GM19240 (cell line): ENCODE measurements at regions not wholly inside any gene's neighbourhood (a gene's known extent, or its start where the extent isn't known, plus 50 kb on each side); places are given as distances from the start of the nearest gene placed in this dataset.

Experiments used
- DNase-seq: peaks from one replicate; pipeline ENCODE4 v3.0.0; 2011; ENCODE audit warnings: low spot score; ENCODE audit not compliant: insufficient read length

DNA sequence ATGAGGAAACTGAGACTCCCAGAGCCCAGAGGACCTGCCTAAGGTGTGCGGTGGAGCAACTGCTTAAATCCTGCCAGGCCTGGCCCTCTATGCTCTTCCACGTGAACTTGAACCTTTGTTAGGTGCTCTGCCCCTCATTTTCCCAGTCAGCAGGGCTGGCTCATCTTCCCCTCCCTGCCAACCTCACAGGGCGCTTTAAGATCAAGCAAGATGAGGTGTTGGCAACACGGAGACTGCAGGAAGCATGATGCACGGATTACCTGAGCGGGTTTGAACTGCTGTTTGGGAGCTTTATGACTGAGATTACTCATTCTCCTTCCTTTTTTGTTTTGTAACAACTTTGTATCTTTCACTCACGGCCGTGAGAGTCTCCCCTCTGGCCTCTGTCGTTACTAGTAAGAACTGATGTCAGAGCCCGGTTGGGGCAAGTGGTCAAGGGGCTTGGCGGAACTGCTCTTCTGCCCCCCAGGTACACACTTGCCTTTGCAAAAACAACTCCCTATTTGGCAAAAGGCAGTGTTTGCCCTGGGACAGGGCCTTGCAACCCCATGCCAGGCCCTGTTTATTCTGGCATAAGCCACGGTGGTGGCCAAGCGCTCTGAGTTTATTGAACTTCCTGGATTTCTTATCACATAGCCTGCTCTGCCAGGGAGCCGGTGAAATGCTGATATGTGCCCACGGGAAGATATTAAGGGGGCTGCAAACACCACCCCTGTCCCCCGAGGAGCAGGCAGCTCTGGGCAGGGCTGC, 127.8 kb downstream of the INHBB start:
- no peak for DNase-seq

DNA sequence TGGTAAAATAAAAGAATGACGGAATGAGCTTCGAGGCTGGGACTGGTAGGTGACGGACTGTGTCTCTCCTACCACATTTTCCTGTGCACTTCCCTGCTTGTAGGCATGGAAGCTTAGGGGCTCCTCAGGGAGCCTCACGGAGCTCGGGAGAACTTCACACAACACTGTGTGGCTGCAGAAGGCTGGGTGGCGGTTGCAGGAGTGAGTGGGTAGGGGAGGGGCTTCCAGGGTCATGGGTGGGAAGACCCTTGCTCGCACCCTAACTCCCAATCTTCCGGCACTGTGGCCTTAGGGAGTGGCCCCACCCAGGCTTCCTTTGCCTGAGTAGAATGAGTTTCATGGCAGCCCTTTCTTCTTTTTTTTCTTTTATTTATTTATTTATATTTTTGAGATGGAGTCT, 128.6 kb downstream of the INHBB start:
- no peak for DNase-seq

DNA sequence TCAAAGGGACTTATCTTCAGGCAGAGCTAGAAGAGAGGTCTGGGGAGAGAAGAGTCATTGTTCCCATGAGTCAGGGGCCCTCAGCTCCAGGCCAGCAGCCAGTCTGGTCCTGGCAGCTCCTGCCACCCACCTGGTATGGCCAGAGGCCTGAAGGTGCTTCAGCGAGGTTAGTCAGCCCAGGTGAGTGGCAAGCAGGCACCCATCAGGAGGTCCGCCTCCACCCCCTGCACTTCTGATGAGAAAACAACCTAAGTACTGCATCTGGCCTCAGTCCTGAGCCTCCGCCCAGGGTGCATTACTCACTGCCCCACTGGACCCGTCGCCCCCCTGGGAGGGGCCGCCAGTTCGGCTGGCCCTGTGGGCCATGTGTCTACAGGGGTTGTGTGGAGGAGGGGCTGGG, 130.2 kb downstream of the INHBB start:
- DNase-seq: no peak

DNA sequence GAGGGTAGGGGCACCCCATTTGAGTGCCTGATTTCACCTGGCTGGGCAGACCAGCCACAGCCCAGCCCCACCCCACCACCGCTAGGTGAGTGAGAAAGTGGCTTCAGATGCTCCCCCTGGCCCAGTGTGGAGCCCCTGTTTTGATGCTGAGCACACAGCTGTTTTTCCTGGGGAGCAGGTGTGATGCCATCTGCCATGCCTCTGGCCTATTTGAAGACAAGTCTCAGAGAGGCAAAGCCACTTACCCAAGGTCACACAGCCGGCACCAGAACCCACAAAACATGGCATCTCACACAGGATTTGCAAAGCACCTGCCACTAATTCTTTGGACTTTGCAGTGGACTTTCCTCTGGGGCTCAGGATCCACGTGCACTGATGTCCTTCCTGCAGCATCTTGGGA, 131.3 kb downstream of the INHBB start:
- no peak for DNase-seq

DNA sequence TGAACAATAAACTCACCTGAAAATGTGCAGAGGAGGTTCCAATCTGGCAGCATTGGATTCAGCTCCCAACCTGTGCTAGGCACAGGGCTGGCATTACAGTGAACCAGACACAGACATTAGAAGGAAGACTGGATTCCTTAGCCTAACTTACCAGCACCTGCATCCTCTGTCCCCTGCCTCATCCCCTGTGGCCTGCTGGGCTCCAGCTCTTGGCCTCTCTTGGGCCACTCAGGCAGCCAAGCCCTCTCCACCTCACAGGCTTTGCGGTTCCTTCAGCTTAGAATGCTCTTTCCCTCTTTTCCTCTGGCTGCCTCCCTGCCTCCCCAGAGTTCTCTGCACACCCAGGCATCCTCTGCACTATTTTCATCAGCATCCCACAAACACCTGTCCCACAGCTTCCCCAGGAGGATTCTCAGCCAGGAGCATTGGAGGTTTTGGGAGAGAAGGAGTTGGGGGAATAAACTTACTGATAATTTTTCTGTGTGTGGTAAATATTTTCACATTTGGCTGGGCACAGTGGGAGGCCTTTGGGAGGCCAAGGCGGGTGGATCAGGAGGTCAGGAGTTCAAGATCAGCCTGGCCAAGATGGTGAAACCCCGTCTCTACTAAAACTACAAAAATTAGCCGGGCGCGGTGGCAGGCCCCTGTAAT, 132.0 kb downstream of the INHBB start:
- DNase-seq: no peak

DNA sequence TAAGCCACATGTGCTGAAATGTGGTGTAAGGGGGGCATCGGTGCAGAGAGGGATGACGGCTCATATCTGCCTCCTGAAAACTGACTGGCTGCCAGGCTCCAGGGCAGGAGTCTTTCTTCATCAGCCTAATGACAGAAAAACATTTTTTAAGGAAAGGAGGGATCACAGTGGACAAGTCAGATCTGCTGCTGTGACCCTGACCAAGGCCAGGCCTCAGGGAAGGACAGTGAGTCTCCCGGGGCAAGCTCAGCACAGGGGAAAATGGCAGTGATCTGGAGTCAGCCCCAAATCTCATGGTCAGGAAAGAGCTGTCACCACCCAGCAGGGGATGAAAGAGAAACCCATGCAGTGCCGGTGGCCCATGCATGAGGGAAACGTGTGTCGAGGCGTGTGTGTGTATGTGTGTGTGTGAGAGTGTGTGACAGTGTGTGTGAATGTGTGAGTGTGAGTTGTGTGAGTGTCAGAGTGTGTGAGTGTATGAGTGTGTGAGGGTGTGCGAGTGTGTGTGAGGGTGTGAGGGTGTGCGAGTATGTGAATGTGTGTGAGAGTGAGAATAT, 134.5 kb downstream of the INHBB start:
- no peak for DNase-seq

DNA sequence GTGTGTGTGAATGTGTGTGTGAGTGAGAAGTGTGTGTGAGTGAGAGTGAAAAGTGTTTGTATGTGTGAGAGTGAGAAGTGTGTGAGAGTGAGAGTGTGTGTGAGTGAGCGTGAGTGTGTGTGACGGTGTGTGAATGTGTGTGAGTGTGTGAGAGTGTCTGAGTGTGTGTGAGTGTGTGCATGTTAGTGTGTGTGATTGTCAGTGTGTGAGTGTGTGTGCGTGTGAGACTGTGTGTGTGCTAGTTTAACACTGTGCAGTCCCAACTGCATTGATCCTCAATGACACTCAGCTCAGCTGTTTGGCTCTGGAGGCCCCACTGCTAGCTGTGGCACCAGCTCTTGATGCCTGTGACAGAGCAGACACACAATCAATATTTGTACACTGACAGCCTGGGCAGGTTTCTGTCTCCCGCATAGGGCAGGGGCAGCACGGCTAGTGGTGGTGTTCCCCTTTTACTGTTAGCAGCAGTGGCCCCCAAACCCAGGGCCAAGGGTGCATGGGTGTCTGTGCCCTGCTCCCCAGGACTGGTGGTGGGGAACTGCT, 135.0 kb downstream of the INHBB start:
- no peak for DNase-seq

DNA sequence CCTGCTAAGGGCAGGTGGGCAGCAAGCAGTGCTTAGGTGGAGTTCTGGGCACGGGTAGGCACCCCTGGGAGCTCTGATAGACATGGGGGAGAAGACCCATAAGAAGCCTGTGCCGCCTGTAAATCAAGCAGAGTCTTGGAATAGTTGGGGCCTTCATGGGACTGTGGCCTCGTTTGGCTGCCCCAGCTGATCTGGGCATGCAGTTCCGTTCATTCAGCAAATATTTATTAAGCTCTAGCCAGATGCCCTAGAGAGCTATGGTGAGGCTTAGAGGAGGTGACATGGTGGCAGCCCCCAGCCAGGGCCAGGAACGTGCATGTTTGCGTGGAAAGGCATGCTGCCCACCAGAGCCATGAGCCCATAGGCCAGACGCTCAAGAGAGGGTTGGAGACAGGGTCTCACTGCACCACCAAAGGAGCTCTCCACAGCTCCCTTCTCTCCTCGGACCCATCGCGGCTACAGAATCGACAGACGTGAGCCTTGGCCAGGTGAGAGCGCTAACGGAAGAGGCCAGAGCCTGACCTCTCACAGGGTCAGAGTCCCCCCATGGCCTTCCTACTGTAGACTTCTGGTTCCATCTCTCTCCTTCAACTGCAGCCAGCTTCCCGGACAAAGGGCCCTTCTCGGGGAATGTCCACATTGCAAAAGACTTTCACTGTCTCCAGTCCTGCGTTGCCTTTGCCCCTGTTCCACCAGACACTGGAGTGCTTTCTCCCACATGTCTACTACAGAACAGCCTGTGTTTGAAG, 135.7 kb downstream of the INHBB start:
- DNase-seq: no peak

DNA sequence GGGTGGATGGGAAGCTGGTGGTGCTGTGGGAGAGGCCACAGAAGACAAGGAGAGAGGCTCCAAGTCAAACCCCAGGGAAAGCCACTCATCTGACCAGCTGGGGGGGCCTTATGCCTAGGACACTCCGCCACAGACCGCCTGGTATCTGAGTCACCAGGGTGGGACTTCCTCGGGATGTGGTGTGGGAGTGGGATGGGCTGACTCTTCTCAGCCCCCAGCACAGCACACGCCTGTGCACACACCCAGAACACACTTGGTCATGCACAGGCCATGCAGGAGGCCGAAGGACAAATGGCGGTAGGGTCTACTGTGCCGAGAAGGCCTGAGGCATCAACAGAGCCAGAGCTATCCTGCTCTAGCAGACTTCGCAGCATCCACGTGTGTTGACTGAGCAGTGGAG, 136.4 kb downstream of the INHBB start:
- DNase-seq: no peak

DNA sequence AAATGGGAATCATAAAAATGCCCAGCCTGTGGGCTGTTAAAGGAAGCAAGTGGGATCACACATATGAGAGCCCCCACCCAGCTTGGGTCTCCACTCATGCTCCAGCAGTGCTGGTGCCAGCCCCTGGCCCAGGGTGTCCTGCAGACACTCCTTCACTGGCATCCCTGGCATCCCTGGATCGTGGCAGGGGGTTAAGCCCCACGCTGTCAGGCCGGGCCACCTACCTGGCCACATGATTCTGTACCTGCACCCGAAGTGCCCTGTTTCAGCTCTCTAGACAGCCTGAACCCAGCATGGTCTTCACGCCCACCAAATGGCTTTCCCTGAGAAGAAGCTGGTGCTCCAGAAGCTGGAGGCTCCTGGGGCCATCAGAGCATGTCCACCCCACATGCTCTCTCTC, 137.4 kb downstream of the INHBB start:
- no peak for DNase-seq

DNA sequence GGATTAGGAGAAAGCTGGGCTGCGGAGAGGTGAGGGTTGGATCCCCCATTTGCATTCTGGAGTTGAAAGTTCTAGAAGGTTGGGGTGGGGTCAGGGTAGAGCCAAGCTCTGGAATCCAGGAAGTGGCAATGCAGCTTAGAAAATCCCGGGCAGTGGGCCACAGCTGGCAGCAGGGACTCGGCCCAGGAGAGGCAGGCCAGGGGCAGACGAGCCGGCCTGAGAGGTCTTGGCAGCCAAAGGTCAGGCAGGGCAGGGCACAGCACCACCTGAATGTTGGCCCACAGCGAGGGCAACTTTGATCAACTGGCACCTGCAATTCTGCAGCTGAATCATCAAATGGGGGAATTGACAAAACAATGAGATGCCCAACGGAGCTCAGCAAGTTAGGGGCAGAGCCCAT, 139.2 kb downstream of the INHBB start:
- no peak for DNase-seq

DNA sequence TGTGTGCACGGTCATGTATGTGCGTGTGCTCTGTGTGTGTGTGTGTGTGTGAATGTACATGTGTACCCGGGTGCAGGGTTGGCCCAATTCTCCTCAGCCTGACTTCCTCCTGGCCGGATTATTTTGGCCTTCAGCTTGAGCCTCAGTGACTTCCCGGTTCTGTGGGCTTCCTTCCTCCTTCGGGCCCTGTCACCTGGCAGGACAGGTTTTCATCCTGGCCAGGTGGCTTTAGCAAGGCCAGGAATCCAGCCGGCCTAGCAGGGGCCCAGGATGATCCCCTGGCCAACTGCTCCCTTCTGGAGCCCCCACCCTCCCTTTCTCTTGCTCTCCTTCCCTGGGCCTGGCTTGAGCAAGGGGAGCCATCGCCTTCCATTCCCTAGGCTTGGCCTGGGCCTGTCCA, 140.5 kb downstream of the INHBB start:
- DNase-seq: no peak

DNA sequence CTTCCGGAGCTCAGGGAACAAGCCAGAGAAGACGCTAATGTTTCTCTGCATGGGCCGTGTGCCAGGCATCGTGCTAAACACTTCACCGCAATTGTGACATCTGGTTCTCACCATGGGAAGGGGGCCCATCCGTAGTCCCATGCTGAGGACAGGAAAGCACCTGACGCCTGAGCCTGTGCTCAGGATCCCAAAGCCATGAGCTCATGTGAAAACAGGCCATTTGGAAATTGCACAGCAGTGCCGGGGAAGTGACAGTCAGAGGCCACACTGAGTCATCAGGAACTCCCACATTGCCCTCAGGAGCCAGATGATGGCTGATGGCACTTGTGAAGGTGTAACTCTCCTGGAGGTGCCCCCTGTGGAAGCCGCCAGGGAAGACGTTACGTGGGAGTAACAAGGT, 141.0 kb downstream of the INHBB start:
- no peak for DNase-seq

DNA sequence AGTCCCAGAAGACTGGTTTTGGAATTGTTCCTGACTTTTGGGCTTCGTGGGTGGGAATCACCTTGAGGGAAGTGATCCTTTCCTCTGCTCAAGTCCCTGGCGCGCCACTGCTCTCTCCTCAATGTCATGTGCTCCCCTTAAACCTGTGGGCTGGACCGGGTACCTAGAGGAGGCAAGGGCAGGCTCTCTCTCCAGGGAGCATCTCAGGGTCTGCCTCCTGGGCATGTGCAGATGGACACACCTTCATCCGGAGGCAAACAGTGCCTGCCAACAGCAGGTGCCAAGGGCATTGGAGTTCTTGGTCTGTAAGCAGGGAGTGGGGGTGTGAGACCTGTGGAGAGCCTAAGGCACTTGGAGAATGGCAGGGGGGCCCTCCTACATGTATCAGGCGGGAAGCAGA, 142.6 kb downstream of the INHBB start:
- DNase-seq: no peak

DNA sequence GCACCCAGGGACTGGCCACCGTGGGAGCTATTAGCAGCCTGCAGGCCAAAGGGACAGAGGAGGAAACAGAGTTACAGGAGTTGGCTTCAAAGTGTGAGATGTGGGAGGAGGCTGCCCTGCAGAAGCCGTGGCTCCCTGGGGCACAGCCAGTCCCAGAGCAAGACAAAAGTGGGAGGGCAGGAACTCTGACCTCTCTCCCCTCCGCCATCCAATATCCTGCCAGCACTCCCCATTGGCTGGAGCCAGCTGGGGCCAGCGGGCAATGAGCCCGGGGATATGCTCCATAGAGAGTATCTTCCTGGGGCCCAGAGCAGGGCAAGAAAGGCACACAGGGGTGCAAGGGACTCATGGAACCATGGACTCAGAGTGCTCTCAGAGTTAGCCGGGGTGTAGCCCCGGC, 143.1 kb downstream of the INHBB start:
- DNase-seq: no peak

DNA sequence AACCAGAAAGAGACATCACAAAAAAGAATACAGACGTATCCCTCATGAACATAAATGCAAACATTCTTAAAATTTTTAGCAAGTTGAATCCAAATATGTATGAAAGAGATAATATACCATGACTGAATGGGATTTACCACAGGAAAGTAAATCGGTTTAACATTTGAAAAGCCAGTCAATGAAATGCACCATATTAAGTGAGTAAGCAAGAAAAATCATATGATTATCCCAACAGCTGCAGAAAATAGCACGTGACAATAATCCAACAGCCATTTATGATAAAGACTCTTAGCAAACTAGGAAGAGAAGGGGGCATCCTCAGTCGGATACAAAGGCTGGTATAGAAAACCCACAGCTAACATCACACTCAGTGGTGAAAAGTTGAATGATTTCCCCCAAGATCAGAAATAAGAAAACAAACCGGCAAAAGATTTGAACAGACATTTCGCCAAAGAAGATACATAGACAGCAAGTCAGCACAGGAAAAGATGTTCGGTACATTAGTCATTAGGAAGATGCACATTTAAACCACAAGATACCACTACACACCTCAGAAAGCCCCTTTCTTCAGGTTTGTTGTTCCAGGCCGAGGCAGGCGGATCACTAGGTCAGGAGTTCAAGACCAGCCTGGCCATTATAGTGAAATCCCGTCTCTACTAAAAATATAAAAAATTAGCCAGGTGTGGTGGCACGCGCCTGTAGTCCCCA, 144.3 kb downstream of the INHBB start:
- DNase-seq: no peak

DNA sequence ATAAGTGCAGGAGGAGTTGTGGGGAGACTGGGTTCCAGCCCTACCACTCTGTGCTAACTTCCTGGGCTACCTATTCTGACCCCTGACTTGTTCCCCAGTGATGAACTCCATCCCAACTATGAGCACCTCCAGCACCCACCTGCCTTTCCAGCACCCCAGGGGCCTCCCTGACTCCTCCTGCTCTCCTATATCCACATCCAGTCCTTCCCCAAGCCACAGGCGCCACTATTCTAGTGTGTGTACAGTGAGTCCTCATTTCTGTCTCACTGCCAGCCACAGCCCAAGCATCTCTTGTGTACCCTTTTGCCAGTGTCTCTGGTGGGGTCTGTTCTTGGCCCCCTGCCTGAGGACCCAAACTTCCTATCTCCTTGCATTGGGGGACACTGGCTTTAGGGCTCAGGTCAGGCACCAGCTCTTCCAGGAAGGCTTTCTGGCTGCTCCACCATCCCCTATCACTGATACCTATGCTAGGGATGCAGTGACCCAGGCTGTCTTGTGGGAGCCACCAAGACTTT, 145.2 kb downstream of the INHBB start:
- DNase-seq: no peak

DNA sequence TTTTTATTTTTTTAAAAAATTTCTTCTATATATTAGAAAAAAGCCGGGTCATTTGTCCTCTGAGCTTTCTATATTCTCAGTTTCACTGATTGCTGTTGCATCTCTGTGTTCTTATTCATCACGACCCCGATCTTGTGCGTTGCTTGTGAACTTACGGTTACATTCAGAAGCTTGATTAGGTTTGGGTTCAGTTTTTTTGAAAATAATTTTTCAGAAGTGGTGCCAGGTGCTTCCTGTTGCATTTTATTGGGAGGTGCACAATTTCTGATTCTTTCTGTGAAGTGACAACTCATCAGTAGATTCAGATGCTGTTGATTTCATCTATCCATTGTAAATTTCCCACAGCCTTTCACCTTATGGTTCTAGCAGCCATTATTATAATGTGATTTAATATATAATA, 147.3 kb downstream of the INHBB start:
- DNase-seq: no peak

DNA sequence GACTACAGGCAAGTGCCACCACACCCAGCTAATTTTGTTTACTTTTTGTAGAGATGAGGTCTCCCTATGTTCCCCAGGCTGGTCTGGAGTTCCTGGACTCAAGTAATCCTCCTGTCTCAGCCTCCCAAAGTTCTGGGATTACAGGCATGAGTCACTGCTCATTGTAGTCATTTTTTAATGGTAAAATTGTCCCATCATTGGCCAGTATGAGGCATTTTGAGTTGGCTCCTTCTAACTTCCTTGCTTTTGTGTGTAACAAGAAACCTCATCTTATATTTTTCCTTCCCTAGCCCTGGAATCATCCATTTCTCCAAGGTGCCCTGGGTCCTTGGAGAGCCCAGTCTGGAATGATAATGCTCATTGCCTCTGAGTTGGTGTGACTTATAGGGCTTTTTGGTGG, 148.5 kb downstream of the INHBB start:
- no peak for DNase-seq

DNA sequence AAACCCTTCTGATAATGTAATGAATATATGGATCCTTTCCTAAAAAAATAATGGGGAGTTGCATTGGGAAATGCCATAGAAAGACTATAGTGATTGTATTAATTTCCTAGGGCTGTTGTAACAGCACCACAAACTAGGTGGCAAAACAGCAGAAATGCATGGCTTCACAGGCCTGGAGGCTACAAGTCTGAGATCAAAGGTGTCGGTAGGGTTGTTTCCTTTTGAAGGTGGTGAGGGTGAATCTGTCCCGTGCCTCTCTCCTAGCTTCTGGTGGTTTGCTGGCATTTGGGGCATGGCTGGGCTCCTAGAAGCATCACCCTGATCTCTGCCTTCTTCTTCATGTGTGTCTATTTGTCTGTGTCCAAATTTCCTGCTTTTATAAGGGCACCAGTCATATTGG, 149.7 kb downstream of the INHBB start:
- DNase-seq: no peak

DNA sequence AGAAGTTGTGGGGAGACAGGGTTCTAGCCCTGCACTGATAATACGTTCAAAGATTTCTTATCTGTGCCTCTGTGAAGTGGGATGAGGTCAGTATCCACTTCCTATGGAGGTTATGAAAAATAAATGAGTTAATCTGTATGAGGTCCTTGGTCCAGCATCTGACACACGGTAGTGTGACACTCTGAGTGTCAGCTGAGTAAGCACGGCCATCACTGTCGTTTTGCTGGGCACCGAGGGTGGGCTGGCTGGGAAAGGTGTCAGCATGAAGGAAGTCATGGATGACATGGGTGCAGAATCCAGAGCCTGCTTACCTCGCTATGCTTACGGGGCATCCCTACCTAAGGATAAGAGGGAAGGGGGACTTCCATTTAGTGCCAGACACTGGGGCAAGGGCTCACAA, 150.3 kb downstream of the INHBB start:
- no peak for DNase-seq
